HepG2 (cell line): ENCODE measurements at regions not wholly inside any gene's neighbourhood (a gene's known extent, or its start where the extent isn't known, plus 50 kb on each side); places are given as distances from the start of the nearest gene placed in this dataset.

ENCODE experiments used
- ATAC-seq: fragments of 200-7000 bp; cut with Tn5 transposase; 3 replicates; pipeline ENCODE4 v1.9.1; 2020; ENCODE audit warnings: mild to moderate bottlenecking, moderate library complexity
- BruUV-seq: library from RNA; stranded (reverse); fragments of 400-500 nt; replicated peaks from 2 replicates; lab custom pipeline; 2021; lab: Mats Ljungman, UMichigan
- CTCF ChIA-PET: fragments of 300-600 bp; formaldehyde crosslinking; extraction: SDS; loops from one replicate; lab custom pipeline; 2021; ENCODE audit warnings: low total read pairs, inconsistent platforms, low intra/inter-chr PET ratio; lab: Yijun Ruan, JAX
- POLR2A ChIA-PET: fragments of 350-600 bp; sonication (Branson Sonifier 250); formaldehyde crosslinking; loops from one replicate; lab custom pipeline; 2020; ENCODE audit warnings: antibody characterized with exemption, inconsistent platforms; lab: Yijun Ruan, JAX
- DNase-seq: peaks from one replicate; pipeline ENCODE4 v3.0.0-alpha.2; 2015; ENCODE audit warnings: low spot score
- FAIRE-seq: peaks from 3 replicates; lab custom pipeline; 2011; peaks lifted over from hg19 to GRCh38; lab: Jason Lieb, UNC
- H2AFZ ChIP-seq: one replicate; pipeline ENCODE4 v1.6.1; 2011; ENCODE audit warnings: low read length, inconsistent platforms
- H3K27ac ChIP-seq: fragments of 300-600 bp; 3 replicates; pipeline ENCODE4 v1.8.0; 2011; ENCODE audit warnings: mixed run types, mild to moderate bottlenecking, mixed read lengths, low read length, inconsistent platforms; ENCODE audit not compliant: insufficient read depth; ENCODE audit errors: extremely low read length
- H3K27me3 ChIP-seq, 2 experiments: fragments of 200-600 bp in 1 of 2; 2 replicates in 1 of 2; 3 replicates in 1 of 2; pipeline versions ENCODE4 v1.6.0 to v1.8.0; 2011; ENCODE audit warnings: low read length in 2 of 2, mild to moderate bottlenecking in 2 of 2, moderate library complexity in 2 of 2, inconsistent platforms in 1 of 2; ENCODE audit not compliant: insufficient read depth in 2 of 2, control insufficient read depth in 1 of 2
- H3K36me3 ChIP-seq, 2 experiments: fragments of 200-600 bp in 1 of 2; replicated peaks in 1 of 2; 2 replicates in 1 of 2; 3 replicates in 1 of 2; pipeline versions ENCODE4 v1.5.1 to v1.8.0; 2011; ENCODE audit warnings: low read length in 2 of 2, inconsistent platforms in 1 of 2; ENCODE audit not compliant: insufficient read depth in 2 of 2, control insufficient read depth in 1 of 2
- H3K4me1 ChIP-seq: 2 replicates; pipeline ENCODE4 v1.5.1; 2012; ENCODE audit warnings: low read length, inconsistent platforms; ENCODE audit not compliant: insufficient read depth
- H3K4me2 ChIP-seq: 2 replicates; pipeline ENCODE4 v1.6.0; 2011; ENCODE audit warnings: low read depth, low read length, inconsistent platforms
- H3K4me3 ChIP-seq, 3 experiments: fragments of 200-600 bp in 1 of 3; sonication (generic), shearing (Covaris generic) in 1 of 3; replicated peaks in 1 of 3; 2 replicates each; pipeline ENCODE4 v1.5.1; 2011 to 2016; ENCODE audit warnings: low read length in 3 of 3, inconsistent platforms in 2 of 3, low read depth in 2 of 3, mild to moderate bottlenecking in 2 of 3, control low read depth in 1 of 3, mixed read lengths in 1 of 3; ENCODE audit not compliant: insufficient read depth in 1 of 3
- H3K79me2 ChIP-seq: one replicate; pipeline ENCODE4 v1.6.1; 2011; ENCODE audit warnings: low read length, inconsistent platforms; ENCODE audit not compliant: insufficient read depth
- H3K9ac ChIP-seq: 2 replicates; pipeline ENCODE4 v1.6.0; 2011; ENCODE audit warnings: mild to moderate bottlenecking, low read depth, low read length, inconsistent platforms; ENCODE audit not compliant: insufficient read depth
- H3K9me3 ChIP-seq: 2 replicates; pipeline ENCODE4 v1.5.1; 2012; ENCODE audit warnings: mild to moderate bottlenecking, low read length
- H4K20me1 ChIP-seq: 2 replicates; pipeline ENCODE4 v1.6.0; 2011; ENCODE audit warnings: inconsistent platforms, mild to moderate bottlenecking, low read length, moderate library complexity; ENCODE audit not compliant: insufficient read depth
- CBFB ChIP-seq: sonication (generic); formaldehyde crosslinking; IDR thresholded peaks from 2 replicates; pipeline ENCODE4 v1.4.0; 2020; ENCODE audit warnings: missing genetic modification reagents
- DBP ChIP-seq: sonication (generic); formaldehyde crosslinking; IDR thresholded peaks from 2 replicates; pipeline ENCODE4 v1.4.0; 2020; ENCODE audit warnings: missing genetic modification reagents; ENCODE audit errors: not compliant biosample characterization
- MYC ChIP-seq: sonication (generic); formaldehyde crosslinking; IDR thresholded peaks from 2 replicates; pipeline ENCODE4 v1.9.0; 2021; ENCODE audit warnings: missing genetic modification reagents, borderline replicate concordance
- NR1H2 ChIP-seq: sonication (generic); formaldehyde crosslinking; IDR thresholded peaks from 2 replicates; pipeline ENCODE4 v1.8.1; 2022; ENCODE audit warnings: low read depth, missing genetic modification reagents, borderline replicate concordance
- TCF12 ChIP-seq, 2 experiments: fragments of 450-650 bp in 1 of 2; sonication (generic) in 1 of 2; formaldehyde crosslinking in 1 of 2; IDR thresholded peaks; 2 replicates each; pipeline versions ENCODE4 v1.6.1 to v1.8.0; 2017 to 2022; ENCODE audit warnings: antibody characterized with exemption in 1 of 2, mild to moderate bottlenecking in 1 of 2, missing genetic modification reagents in 1 of 2, moderate library complexity in 1 of 2
- UBTF ChIP-seq: sonication (generic); formaldehyde crosslinking; IDR thresholded peaks from 2 replicates; pipeline ENCODE4 v1.4.0; 2020; ENCODE audit warnings: mild to moderate bottlenecking, missing genetic modification reagents
- ZBTB38 ChIP-seq: sonication (generic); formaldehyde crosslinking; IDR thresholded peaks from 2 replicates; pipeline ENCODE4 v1.5.1; 2020; ENCODE audit warnings: mild to moderate bottlenecking, missing genetic modification reagents
- ZFP62 ChIP-seq: sonication (generic); formaldehyde crosslinking; IDR thresholded peaks from 2 replicates; pipeline ENCODE4 v1.4.0; 2020; ENCODE audit warnings: missing genetic modification reagents
- ZNF121 ChIP-seq: sonication (generic); formaldehyde crosslinking; IDR thresholded peaks from 2 replicates; pipeline ENCODE4 v1.5.0; 2020; ENCODE audit warnings: mild to moderate bottlenecking, missing genetic modification reagents
- WGBS: methylation state at CpG from one replicate; pipeline ENCODE4 v1.1.6; 2017; ENCODE audit warnings: low lambda C conversion rate; 5-methylcytosine and 5-hydroxymethylcytosine counted together
- in situ Hi-C: cut with HindIII; loops from 2 replicates; pipeline ENCODE4 v1.10.0; 2017; ENCODE audit warnings: low pct_unique_long_range_greater_than_20kb; ENCODE audit not compliant: extremely low pct_ligation_motif_present
- intact Hi-C: fragments of 100-400 bp; cut with micrococcal nuclease; formaldehyde crosslinking; loops from one replicate; pipeline ENCODE4 v1.10.0; 2022; ENCODE audit not compliant: unreplicated experiment

GRCh38 chrX:117095393-117095792 is 632.6 kb upstream of the CT83 start:
- CTCF ChIA-PET: no interaction called here
- FAIRE-seq: no peak
- no peaks in the 10 kb centered on the region for H3K4me1 ChIP-seq
- in situ Hi-C loops: no loop called here
- intact Hi-C loops: no loop called here
- peaks cover 48% of the 10 kb centered on the region for H3K9me3 ChIP-seq
- no peak overlapping the region for H3K9ac ChIP-seq
- H3K36me3 ChIP-seq: no peaks in the 10 kb centered on the region
- ATAC-seq: no peak
- 89% methylated on average over 2 of the region's 2 CpGs for WGBS
- TF ChIP-seq TCF12 (IDR thresholded peaks at IDR 0.05) (0 out of 2 replicates have a peak, but pooled peaks have one; percentile 49), TCF12 (CRISPR knock-in tag; IDR thresholded peaks at IDR 0.05) (no peak), DBP (no peak), NR1H2 (no peak), UBTF (no peak)
- TF ChIP-seq, all 625 proteins: peak for 1
- H4K20me1 ChIP-seq: no peaks in the 10 kb centered on the region
- no peak overlapping the region for H3K4me3 ChIP-seq
- DNase-seq: no peak
- no TSS peak for BruUV-seq
- H2AFZ ChIP-seq: no peak overlapping the region
- POLR2A ChIA-PET: no interaction called here
- no peaks in the 10 kb centered on the region for H3K27me3 ChIP-seq
- H3K79me2 ChIP-seq: no peaks in the 10 kb centered on the region
- no peak overlapping the region for H3K27ac ChIP-seq
- H3K4me2 ChIP-seq: no peak overlapping the region

GRCh38 chrX:117094149-117094548 is 631.4 kb upstream of the CT83 start:
- Histone ChIP-seq H3K27ac (no peak overlapping the region), H3K9me3 (peaks cover 48% of the 10 kb centered on the region), H3K4me2 (no peak overlapping the region), H3K79me2 (no peaks in the 10 kb centered on the region), H2AFZ (no peak overlapping the region), H3K27me3 (no peaks in the 10 kb centered on the region), H3K4me1 (no peaks in the 10 kb centered on the region), H3K4me3 (no peak overlapping the region), H4K20me1 (no peaks in the 10 kb centered on the region), H3K36me3 (no peaks in the 10 kb centered on the region), H3K9ac (no peak overlapping the region)
- in situ Hi-C loops (no loop called here), intact Hi-C loops (no loop called here)
- no peak for FAIRE-seq
- POLR2A ChIA-PET: no interaction called here
- 0% methylated on average over 1 of the region's 1 CpG for WGBS
- no TSS peak for BruUV-seq
- no peak for DNase-seq
- CTCF ChIA-PET: no interaction called here
- ATAC-seq: no peak
- TF ChIP-seq ZBTB38 (CRISPR knock-in tag) (no peak), ZFP62 (CRISPR knock-in tag) (no peak), MYC (CRISPR knock-in tag) (no peak), ZNF121 (CRISPR knock-in tag) (no peak), TCF12 (IDR thresholded peaks at IDR 0.05) (peak; percentile 92), TCF12 (CRISPR knock-in tag; IDR thresholded peaks at IDR 0.05) (no peak), CBFB (no peak)
